Mesothelial cell of epicardium (in vitro differentiated cells): ENCODE measurements at regions not wholly inside any gene's neighbourhood (a gene's known extent, or its start where the extent isn't known, plus 50 kb on each side); places are given as distances from the start of the nearest gene placed in this dataset.

Source experiments
- DNase-seq, 2 experiments: peaks; one replicate each; pipeline ENCODE4 v3.0.0; 2021; ENCODE audit warnings: low spot score in 2 of 2; ENCODE audit not compliant: unreplicated experiment in 2 of 2
- H3K27ac Mint-ChIP-seq: 2 replicates; pipeline ENCODE4 v1.8.0; 2021; ENCODE audit warnings: mixed read lengths
- H3K27me3 Mint-ChIP-seq: 2 replicates; pipeline ENCODE4 v1.8.0; 2021; ENCODE audit warnings: low read depth, mixed read lengths
- H3K36me3 Mint-ChIP-seq: 2 replicates; pipeline ENCODE4 v1.8.0; 2021; ENCODE audit warnings: mixed read lengths
- H3K4me1 Mint-ChIP-seq: 2 replicates; pipeline ENCODE4 v1.8.0; 2021; ENCODE audit warnings: mixed read lengths
- H3K4me3 Mint-ChIP-seq: 2 replicates; pipeline ENCODE4 v1.8.0; 2021; ENCODE audit warnings: mild to moderate bottlenecking, moderate library complexity, mixed read lengths
- H3K9me3 Mint-ChIP-seq: 2 replicates; pipeline ENCODE4 v1.8.0; 2021; ENCODE audit warnings: mixed read lengths
- TF ChIP-seq, protein P1 (sequence below): fragments of 200-600 bp; sonication (generic); IDR thresholded peaks from one replicate; pipeline ENCODE4 v1.5.0; 2021; ENCODE audit warnings: antibody characterized with exemption; ENCODE audit not compliant: unreplicated experiment

GRCh38 chr10:112895292-112895691 lies 54.8 kb upstream of the TCF7L2 start:
- Mint-ChIP-seq H3K4me3 (no peak overlapping the region), H3K4me1 (peaks cover 8% of the 10 kb centered on the region), H3K9me3 (peaks cover 6% of the 10 kb centered on the region), H3K36me3 (no peaks in the 10 kb centered on the region), H3K27ac (no peak overlapping the region), H3K27me3 (no peaks in the 10 kb centered on the region)
- no peak for DNase-seq
- TF ChIP-seq, protein P1, sequence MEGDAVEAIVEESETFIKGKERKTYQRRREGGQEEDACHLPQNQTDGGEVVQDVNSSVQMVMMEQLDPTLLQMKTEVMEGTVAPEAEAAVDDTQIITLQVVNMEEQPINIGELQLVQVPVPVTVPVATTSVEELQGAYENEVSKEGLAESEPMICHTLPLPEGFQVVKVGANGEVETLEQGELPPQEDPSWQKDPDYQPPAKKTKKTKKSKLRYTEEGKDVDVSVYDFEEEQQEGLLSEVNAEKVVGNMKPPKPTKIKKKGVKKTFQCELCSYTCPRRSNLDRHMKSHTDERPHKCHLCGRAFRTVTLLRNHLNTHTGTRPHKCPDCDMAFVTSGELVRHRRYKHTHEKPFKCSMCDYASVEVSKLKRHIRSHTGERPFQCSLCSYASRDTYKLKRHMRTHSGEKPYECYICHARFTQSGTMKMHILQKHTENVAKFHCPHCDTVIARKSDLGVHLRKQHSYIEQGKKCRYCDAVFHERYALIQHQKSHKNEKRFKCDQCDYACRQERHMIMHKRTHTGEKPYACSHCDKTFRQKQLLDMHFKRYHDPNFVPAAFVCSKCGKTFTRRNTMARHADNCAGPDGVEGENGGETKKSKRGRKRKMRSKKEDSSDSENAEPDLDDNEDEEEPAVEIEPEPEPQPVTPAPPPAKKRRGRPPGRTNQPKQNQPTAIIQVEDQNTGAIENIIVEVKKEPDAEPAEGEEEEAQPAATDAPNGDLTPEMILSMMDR: no peak

DNA sequence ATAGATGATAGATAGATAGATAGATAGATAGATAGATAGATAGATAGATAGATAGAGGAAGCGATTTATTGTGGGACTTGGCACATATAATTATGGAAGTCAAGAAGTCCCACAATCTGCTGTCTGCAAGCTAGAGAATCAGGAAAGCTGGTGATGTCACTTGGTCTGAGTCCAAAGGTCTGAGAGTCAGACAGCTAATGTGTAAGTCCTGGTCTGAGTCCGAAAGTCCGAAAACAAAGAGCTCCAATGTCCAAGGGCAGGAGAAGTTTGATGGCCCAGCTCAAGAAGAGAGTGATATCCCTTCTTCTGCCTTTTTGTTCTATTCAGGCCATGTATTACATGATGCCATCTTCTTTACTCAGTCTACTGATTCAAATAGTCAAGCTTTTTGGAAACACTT lies 53.8 kb upstream of the TCF7L2 start:
- DNase-seq: no peak
- peaks cover 6% of the 10 kb centered on the region for H3K9me3 Mint-ChIP-seq
- peaks cover 8% of the 10 kb centered on the region for H3K4me1 Mint-ChIP-seq

DNA sequence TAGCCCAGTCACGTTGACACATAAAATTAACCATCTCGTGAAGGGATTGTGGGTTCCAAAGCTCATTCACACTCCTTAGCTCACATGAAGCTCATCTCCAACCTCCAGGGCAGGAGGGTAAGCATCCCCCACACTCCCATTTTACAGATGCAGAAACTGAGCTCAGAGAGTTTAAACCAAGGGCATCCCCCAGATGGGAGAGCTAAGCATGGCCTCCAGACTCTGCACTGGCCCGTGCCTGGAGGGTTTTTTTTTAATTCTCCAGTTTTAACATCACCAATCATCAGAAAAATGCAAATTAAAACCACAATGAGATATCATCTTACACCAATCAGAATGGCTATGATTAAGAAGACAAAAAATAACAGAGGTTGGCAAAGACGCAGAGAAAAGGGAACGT lies 53.3 kb upstream of the TCF7L2 start:
- Mint-ChIP-seq H3K4me1 (peaks cover 8% of the 10 kb centered on the region), H3K27ac (no peak overlapping the region), H3K9me3 (peaks cover 6% of the 10 kb centered on the region), H3K27me3 (no peaks in the 10 kb centered on the region), H3K4me3 (no peak overlapping the region), H3K36me3 (no peaks in the 10 kb centered on the region)
- no peak for DNase-seq
- TF ChIP-seq, protein P1: no peak

More for the DNA sequence above, 53.8 kb upstream of the TCF7L2 start:
- TF ChIP-seq, protein P1: no peak
- Mint-ChIP-seq H3K36me3 (no peaks in the 10 kb centered on the region), H3K27ac (no peak overlapping the region), H3K27me3 (no peaks in the 10 kb centered on the region), H3K4me3 (no peak overlapping the region)

GRCh38 chr10:112898540-112899390 lies 51.3 kb upstream of the TCF7L2 start:
- peak overlapping the region; percentile 65 for H3K4me3 Mint-ChIP-seq
- H3K9me3 Mint-ChIP-seq: peaks cover 6% of the 10 kb centered on the region
- TF ChIP-seq, protein P1: no peak
- DNase-seq: peak in 1 of 2 experiments; percentile 44
- H3K27me3 Mint-ChIP-seq: no peaks in the 10 kb centered on the region
- H3K36me3 Mint-ChIP-seq: no peaks in the 10 kb centered on the region
- no peak overlapping the region for H3K27ac Mint-ChIP-seq
- H3K4me1 Mint-ChIP-seq: peaks cover 8% of the 10 kb centered on the region

- Mint-ChIP-seq H3K36me3 (no peaks in the 10 kb centered on the region), H3K9me3 (peaks cover 6% of the 10 kb centered on the region), H3K4me1 (peaks cover 8% of the 10 kb centered on the region), H3K27ac (no peak overlapping the region), H3K4me3 (peak overlapping the region; percentile 65), H3K27me3 (no peaks in the 10 kb centered on the region)
- TF ChIP-seq, protein P1: no peak
- no peak for DNase-seq
These were observed 50.5 kb upstream of the TCF7L2 start for GRCh38 chr10:112899391-112900065.
